Progenitor cell of endocrine pancreas (in vitro differentiated cells): ENCODE measurements at regions not wholly inside any gene's neighbourhood (a gene's known extent, or its start where the extent isn't known, plus 50 kb on each side); places are given as distances from the start of the nearest gene placed in this dataset.

Source experiments
- DNase-seq: peaks from one replicate; pipeline ENCODE4 v3.0.0; 2021; ENCODE audit warnings: low spot score; ENCODE audit not compliant: unreplicated experiment
- H3K27ac Mint-ChIP-seq: 2 replicates; pipeline ENCODE4 v1.8.0; 2021; ENCODE audit warnings: mild to moderate bottlenecking, moderate library complexity, mixed read lengths
- H3K27me3 Mint-ChIP-seq: 2 replicates; pipeline ENCODE4 v1.8.0; 2021; ENCODE audit warnings: mixed read lengths
- H3K36me3 Mint-ChIP-seq: 2 replicates; pipeline ENCODE4 v1.8.0; 2022; ENCODE audit warnings: mixed read lengths; ENCODE audit not compliant: insufficient read depth
- H3K4me1 Mint-ChIP-seq: 2 replicates; pipeline ENCODE4 v1.8.0; 2021; ENCODE audit warnings: low read depth, mixed read lengths
- H3K4me3 Mint-ChIP-seq: 2 replicates; pipeline ENCODE4 v1.8.0; 2021; ENCODE audit warnings: low read depth, mild to moderate bottlenecking, moderate library complexity, mixed read lengths
- H3K9me3 Mint-ChIP-seq: 2 replicates; pipeline ENCODE4 v1.8.0; 2021; ENCODE audit warnings: low read depth, mixed read lengths
- TF ChIP-seq, protein P1 (sequence below): fragments of 200-600 bp; sonication (generic); IDR thresholded peaks from one replicate; pipeline ENCODE4 v1.5.0; 2021; ENCODE audit warnings: antibody characterized with exemption, mild to moderate bottlenecking; ENCODE audit not compliant: unreplicated experiment

DNA sequence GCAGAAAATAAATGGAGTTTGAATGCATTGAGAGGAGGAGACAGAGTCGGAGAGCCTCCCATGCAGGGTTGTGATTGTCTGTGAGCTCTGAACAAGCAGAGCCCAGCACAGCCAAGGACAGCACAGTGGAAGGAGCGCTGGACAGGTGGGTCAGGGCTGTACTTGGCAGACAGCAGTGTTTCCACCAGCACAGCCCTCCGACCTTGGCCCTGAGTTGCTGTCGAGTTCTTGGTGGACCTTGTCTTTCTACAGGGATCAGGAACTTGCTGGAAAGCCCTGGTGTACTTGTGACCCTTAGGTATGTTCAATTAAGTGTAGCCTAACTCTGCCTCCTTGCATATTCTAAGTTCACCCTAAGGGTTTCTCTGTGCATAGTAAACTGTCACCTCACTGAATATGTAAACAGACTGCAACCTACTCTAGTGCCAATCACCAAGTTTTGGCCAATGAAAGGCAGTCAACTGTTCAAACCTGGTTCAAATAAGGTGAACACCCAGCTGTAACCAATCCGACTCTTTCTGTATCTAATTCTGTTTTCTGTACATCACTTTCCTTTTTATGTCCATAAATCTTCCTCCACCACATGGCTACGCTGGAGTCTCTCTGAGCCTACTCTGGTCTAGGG, 86.6 kb upstream of the SLC25A33 start:
- Mint-ChIP-seq H3K27ac (no peak overlapping the region), H3K36me3 (no peaks in the 10 kb centered on the region), H3K4me3 (no peak overlapping the region), H3K4me1 (peaks cover 11% of the 10 kb centered on the region), H3K27me3 (peaks cover 6% of the 10 kb centered on the region), H3K9me3 (no peaks in the 10 kb centered on the region)
- TF ChIP-seq, protein P1, sequence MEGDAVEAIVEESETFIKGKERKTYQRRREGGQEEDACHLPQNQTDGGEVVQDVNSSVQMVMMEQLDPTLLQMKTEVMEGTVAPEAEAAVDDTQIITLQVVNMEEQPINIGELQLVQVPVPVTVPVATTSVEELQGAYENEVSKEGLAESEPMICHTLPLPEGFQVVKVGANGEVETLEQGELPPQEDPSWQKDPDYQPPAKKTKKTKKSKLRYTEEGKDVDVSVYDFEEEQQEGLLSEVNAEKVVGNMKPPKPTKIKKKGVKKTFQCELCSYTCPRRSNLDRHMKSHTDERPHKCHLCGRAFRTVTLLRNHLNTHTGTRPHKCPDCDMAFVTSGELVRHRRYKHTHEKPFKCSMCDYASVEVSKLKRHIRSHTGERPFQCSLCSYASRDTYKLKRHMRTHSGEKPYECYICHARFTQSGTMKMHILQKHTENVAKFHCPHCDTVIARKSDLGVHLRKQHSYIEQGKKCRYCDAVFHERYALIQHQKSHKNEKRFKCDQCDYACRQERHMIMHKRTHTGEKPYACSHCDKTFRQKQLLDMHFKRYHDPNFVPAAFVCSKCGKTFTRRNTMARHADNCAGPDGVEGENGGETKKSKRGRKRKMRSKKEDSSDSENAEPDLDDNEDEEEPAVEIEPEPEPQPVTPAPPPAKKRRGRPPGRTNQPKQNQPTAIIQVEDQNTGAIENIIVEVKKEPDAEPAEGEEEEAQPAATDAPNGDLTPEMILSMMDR = no peak
- DNase-seq = no peak

DNA sequence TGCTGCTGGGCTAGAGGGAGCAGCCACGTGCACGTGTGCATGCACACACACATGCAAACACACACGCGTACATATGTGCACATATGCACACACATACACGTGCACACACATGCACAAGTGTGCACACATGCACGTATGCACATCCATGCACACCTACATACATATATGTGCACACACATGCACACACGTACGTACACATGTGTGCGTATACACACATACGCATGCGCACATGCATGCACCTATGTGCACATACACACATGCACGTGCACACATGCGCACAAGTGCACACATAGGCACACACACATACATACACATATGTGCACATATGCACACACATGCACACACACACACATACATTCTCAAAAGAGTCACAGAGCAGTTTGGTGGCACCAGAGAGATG, 85.9 kb upstream of the SLC25A33 start:
- TF ChIP-seq, protein P1 = no peak
- Mint-ChIP-seq H3K9me3 (no peaks in the 10 kb centered on the region), H3K36me3 (no peaks in the 10 kb centered on the region), H3K4me1 (peaks cover 9% of the 10 kb centered on the region), H3K27ac (no peak overlapping the region), H3K4me3 (no peak overlapping the region), H3K27me3 (peaks cover 6% of the 10 kb centered on the region)
- DNase-seq = no peak

DNA sequence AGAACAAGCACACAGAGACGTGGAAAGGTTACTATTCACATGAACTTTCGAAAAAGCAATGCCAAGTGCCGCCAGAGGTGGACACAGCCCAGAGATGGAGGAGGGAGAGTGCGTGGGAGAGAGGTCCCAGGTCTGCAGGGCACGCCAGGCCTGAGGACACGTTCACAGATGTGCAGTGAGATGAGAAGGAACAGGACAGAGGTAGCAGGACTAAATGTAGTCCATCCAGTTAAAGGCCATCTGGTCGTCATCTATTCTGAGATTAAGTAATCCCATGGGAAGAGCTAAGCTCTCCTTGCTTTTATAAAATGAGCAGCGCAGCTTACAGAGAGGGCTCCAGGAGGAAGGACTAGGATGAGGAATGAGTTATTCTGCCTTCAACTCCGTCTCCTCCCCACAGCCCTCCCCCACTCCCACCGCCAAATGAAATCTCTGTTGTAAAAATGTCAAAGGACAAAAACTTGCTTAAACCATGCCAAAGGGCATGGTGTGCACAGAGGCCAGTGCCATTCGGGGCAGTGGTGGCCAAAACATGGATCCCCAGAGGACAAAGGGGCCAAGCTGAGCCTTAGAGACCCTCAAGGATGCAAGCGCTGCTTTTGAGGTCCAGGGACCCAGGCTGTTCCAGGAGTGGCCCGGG, 85.4 kb upstream of the SLC25A33 start:
- Mint-ChIP-seq H3K9me3 (no peaks in the 10 kb centered on the region), H3K27me3 (peaks cover 6% of the 10 kb centered on the region), H3K4me1 (peaks cover 4% of the 10 kb centered on the region), H3K36me3 (no peaks in the 10 kb centered on the region), H3K4me3 (no peak overlapping the region), H3K27ac (no peak overlapping the region)
- TF ChIP-seq, protein P1 = no peak
- no peak for DNase-seq

DNA sequence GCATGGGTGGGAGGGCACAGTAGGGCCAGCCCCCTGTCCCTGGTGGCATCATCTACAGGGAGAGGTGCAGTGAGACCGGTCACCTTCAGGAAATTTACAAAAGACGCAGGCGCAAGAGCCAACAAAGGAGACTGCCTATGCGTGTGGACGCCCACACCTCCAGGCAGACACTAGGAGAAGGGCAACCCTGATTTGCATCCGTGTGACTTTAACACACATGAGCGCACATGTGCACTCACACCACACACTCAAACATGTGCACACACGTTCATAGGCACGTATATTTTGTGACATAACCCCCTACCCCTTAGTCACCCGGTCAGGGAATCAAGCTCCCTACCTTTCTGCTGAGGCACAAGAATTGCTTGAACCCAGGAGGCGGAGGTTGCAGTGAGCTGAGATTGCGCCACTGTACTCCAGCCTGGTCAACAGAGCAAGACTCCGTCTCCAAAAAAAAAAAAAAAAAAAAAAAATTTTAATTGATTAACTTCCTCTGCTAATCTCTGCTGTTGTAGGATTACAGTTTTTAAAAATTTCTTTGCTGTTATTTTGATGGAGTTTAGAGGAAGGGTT, 84.7 kb upstream of the SLC25A33 start:
- Mint-ChIP-seq H3K9me3 (no peaks in the 10 kb centered on the region), H3K4me1 (peaks cover 2% of the 10 kb centered on the region), H3K27me3 (peaks cover 6% of the 10 kb centered on the region), H3K4me3 (no peak overlapping the region), H3K36me3 (no peaks in the 10 kb centered on the region), H3K27ac (no peak overlapping the region)
- TF ChIP-seq, protein P1 = no peak
- no peak for DNase-seq

DNA sequence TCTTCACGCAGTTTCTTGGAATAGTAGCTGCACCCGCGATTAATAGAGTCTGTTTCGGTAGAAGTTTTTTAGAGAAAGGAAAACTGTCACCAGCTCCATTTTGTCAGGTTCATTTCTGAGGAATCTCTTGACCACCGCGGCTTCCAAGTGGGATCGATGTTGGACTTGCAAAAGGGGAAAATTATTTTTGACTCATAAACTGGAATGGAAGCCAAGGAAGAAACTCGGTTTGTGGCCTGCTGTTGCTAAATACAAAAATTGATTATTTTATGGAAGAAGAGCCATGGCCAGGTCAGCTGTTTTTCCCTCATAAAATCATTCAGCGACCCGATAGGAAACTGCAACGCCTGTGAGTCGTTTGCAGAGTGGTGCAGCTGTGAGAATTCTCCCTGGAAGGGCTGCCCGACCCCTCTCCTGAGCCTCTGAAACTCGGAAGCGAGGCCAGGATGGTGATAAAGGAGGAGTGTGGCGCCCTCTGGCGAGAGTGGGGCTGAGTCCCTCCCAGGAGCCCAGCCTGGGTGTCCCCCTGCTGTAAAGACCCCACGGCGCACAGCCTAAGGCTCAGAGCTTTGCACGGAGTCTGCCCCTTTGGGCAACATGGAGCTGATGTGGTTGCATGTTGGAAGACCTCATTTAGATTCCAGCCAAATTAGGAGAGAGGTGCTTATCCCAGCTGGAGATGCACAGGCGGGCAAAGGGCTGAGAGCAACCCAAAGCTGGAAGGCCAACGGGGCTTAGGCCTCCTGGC, 83.6 kb upstream of the SLC25A33 start:
- Mint-ChIP-seq H3K36me3 (no peaks in the 10 kb centered on the region), H3K27ac (no peak overlapping the region)

More for the DNA sequence above, 83.6 kb upstream of the SLC25A33 start:
- TF ChIP-seq, protein P1 = peak; percentile 86
- Mint-ChIP-seq H3K27me3 (peaks cover 6% of the 10 kb centered on the region), H3K9me3 (no peaks in the 10 kb centered on the region), H3K4me3 (no peak overlapping the region), H3K4me1 (no peaks in the 10 kb centered on the region)
- DNase-seq = peak; percentile 65
